ENCODE measurements at regions not wholly inside any gene's neighbourhood (a gene's known extent, or its start where the extent isn't known, plus 50 kb on each side); places are given as distances from the start of the nearest gene placed in this dataset.
"Not testable (repeated sequence)": the region's sequence is repeated elsewhere in the genome, so short reads cannot be mapped to it uniquely, and the experiment has no call there.

DNA sequence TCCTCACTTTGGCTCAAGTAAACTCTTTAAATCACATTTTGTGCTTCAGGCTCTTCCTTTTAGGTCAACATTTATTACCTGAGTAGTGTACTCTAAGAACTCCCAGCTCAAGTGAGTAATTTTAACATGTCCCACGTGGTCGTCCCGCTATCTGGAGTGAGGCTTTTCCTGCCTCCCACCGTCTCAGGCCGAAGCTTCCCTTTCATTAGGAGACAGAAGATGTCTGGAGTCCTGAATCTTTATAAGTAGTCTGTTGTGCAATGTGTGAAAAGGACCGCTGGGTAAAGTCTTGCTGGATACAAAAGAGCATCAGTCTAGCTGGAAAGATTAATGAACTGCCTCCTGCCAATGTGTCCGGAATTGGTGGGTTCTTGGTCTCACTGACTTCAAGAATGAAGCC lies 117.7 kb upstream of the NEIL3 start:
- Histone ChIP-seq H3K27ac (ENCODE audit: low read length) (no peak overlapping the region), H3K4me3 (ENCODE audit: low read length) (no peak overlapping the region), H3K9me3 (ENCODE audit: insufficient read depth, low read depth, low read length) (peaks cover 9% of the 10 kb centered on the region), H3K4me1 (ENCODE audit: insufficient read depth, low read length) (peaks cover 7% of the 10 kb centered on the region; the same call in 1 of the 2 replicates), H3K9ac (ENCODE audit: low read depth, low read length) (no peak overlapping the region), H3K27me3 (ENCODE audit: insufficient read depth, low read length) (no peaks in the 10 kb centered on the region), H3K36me3 (ENCODE audit: insufficient read depth, low read depth, low read length) (no peaks in the 10 kb centered on the region)

DNA sequence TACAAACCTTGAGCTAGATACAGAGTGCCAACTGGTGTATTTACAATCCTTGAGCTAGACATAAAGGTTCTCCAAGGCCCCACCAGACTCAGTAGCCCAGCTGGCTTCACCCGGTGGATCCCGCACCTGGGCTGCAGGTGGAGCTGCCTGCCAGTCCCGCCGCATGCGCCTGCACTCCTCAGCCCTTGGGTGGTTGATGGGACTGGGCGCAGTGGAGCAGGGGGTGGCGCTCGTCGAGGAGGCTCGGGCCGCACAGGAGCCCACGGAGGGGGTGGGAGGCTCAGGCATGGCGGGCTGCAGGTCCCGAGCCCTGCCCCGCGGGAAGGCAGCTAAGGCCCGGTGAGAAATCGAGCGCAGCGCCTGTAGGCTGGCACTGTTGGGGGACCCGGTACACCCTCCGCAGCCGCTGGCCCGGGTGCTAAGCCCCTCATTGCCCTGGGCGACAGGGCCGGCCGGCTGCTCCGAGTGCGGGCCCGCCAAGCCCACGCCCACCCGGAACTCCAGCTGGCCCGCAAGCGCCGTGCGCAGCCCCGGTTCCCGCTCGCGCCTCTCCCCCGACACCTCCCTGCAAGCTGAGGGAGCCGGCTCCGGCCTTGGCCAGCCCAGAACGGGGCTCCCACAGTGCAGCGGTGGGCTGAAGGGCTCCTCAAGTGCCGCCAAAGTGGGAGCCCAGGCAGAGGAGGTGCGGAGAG lies 116.5 kb upstream of the NEIL3 start:
- peaks cover 17% of the 10 kb centered on the region for H3K9me3 ChIP-seq (ENCODE audit: insufficient read depth, low read depth, low read length)
- H3K4me3 ChIP-seq (ENCODE audit: low read length); H3K4me1 ChIP-seq (ENCODE audit: insufficient read depth, low read length); H3K27me3 ChIP-seq (ENCODE audit: insufficient read depth, low read length); H3K36me3 ChIP-seq (ENCODE audit: insufficient read depth, low read depth, low read length); H3K27ac ChIP-seq (ENCODE audit: low read length); H3K9ac ChIP-seq (ENCODE audit: low read depth, low read length): not testable (repeated sequence)

DNA sequence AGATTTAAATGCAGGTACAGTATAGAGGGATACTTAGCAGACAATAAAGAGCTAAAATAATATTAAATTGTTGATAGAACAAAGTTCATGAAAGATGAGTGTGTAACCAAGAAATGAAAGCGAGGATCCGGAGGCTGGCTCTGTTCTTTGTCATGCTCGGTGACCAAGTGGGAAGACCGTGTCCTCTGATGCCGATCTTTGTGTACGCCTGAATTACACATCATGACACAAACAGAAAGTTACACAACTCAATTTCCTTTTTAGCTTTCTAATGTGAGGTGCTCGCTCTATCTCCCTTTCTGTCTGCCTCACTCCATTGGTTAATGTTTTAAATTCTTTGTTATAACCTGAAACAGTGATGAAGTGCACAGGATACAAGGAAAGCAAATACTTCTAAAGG lies 114.8 kb upstream of the NEIL3 start:
- H3K27me3 ChIP-seq (ENCODE audit: insufficient read depth, low read length): no peaks in the 10 kb centered on the region
- no peaks in the 10 kb centered on the region for H3K36me3 ChIP-seq (ENCODE audit: insufficient read depth, low read depth, low read length)
- peaks cover 17% of the 10 kb centered on the region for H3K9me3 ChIP-seq (ENCODE audit: insufficient read depth, low read depth, low read length)
- no peak overlapping the region for H3K4me3 ChIP-seq (ENCODE audit: low read length)
- H3K9ac ChIP-seq (ENCODE audit: low read depth, low read length): no peak overlapping the region
- peaks cover 1% of the 10 kb centered on the region; the same call in 1 of the 2 replicates for H3K4me1 ChIP-seq (ENCODE audit: insufficient read depth, low read length)
- no peak overlapping the region for H3K27ac ChIP-seq (ENCODE audit: low read length)

DNA sequence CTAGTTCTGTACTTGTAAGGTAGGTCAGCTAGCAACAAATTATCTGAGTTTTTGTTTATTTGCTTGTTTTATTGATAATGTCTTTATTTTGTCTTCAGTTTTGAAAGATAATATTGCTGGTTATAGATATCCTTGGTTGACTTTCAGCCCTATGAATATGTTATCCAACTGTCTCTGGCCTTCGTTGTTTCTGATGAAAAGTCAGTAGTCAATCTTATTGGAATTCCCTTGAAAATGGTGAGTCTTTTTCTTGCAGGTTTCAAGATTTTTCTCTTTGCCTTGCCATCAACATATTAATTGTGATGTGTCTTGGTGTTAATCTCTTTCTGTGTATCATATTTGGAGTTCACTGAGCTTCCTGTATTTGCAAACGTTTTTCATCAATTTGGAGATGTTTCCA lies 113.1 kb upstream of the NEIL3 start:
- Histone ChIP-seq H3K9ac (ENCODE audit: low read depth, low read length) (no peak overlapping the region), H3K27me3 (ENCODE audit: insufficient read depth, low read length) (no peaks in the 10 kb centered on the region), H3K4me1 (ENCODE audit: insufficient read depth, low read length) (no peaks in the 10 kb centered on the region), H3K27ac (ENCODE audit: low read length) (no peak overlapping the region), H3K4me3 (ENCODE audit: low read length) (no peak overlapping the region), H3K36me3 (ENCODE audit: insufficient read depth, low read depth, low read length) (no peaks in the 10 kb centered on the region), H3K9me3 (ENCODE audit: insufficient read depth, low read depth, low read length) (peaks cover 17% of the 10 kb centered on the region)

DNA sequence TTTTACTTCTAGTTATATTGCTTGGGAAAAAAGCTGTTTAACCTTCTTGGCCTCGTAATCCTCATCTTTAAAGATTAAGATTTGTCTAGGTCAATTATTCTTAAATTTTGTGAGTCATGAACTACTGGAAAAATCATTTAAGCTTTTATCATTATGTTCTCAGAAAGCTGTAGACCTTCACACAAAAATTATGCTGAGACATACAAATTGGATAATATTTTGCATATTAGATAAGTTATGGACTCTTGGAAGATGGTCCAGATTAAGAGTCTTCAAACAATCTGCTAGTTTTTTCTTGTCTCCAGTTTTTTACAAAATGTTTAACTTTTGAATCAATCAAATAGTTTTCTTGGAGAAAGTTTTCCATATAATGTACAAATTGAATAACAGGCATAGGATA lies 108.1 kb upstream of the NEIL3 start:
- H3K4me1 ChIP-seq (ENCODE audit: insufficient read depth, low read length): no peaks in the 10 kb centered on the region
- H3K9ac ChIP-seq (ENCODE audit: low read depth, low read length): no peak overlapping the region
- H3K4me3 ChIP-seq (ENCODE audit: low read length): no peak overlapping the region

DNA sequence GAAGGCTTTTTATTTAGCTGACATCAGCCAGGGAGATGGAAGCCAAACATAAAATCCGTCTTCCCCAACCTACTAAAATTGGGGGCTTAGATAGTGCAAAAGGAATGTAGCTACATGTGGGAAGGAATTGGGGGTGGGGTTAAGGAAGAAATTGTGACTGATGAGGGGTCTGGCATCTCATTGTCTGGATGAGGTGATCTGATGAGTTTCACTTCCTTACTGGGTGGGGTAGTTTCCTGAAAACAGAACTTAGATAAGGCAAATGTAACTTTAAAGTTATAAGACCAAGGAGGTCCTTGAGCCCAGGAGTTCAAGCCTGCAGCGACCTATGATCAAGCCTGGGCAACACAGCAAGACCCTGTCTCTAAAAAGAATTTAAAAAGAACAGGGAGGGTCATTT lies 105.5 kb upstream of the NEIL3 start:
- no peaks in the 10 kb centered on the region for H3K27me3 ChIP-seq (ENCODE audit: insufficient read depth, low read length)
- H3K9me3 ChIP-seq (ENCODE audit: insufficient read depth, low read depth, low read length): no peaks in the 10 kb centered on the region; the same call in 1 of the 2 replicates
- no peaks in the 10 kb centered on the region for H3K36me3 ChIP-seq (ENCODE audit: insufficient read depth, low read depth, low read length)
- no peak overlapping the region for H3K9ac ChIP-seq (ENCODE audit: low read depth, low read length)
- H3K4me3 ChIP-seq (ENCODE audit: low read length): no peak overlapping the region
- H3K4me1 ChIP-seq (ENCODE audit: insufficient read depth, low read length): no peaks in the 10 kb centered on the region
- no peak overlapping the region for H3K27ac ChIP-seq (ENCODE audit: low read length)

More for the DNA sequence above, 108.1 kb upstream of the NEIL3 start:
- Histone ChIP-seq H3K36me3 (ENCODE audit: insufficient read depth, low read depth, low read length) (no peaks in the 10 kb centered on the region), H3K27me3 (ENCODE audit: insufficient read depth, low read length) (no peaks in the 10 kb centered on the region), H3K9me3 (ENCODE audit: insufficient read depth, low read depth, low read length) (peaks cover 11% of the 10 kb centered on the region), H3K27ac (ENCODE audit: low read length) (no peak overlapping the region)

DNA sequence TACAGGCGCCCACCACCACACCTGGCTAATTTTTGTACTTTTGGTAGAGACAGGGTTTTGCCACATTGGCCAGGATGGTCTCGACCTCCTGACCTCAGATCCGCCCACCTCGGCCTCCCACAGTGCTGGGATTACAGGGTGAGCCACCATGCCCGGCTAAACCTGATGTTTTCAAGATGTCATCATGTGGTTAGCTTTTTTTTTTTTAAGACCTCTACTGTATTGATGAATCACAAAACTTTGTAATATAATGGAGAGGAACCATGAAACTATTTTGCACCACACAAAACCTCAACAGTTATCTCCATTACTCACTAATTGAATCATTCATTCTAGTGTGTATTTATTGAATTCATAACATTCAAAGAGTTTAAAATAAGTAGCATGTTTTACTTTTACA lies 94.7 kb upstream of the NEIL3 start:
- H3K4me3 ChIP-seq (ENCODE audit: low read length): no peak overlapping the region
- no peak overlapping the region for H3K9ac ChIP-seq (ENCODE audit: low read depth, low read length)
- no peaks in the 10 kb centered on the region for H3K9me3 ChIP-seq (ENCODE audit: insufficient read depth, low read depth, low read length)
- peaks cover 8% of the 10 kb centered on the region for H3K4me1 ChIP-seq (ENCODE audit: insufficient read depth, low read length)
- H3K27ac ChIP-seq (ENCODE audit: low read length): no peak overlapping the region
- H3K27me3 ChIP-seq (ENCODE audit: insufficient read depth, low read length): no peaks in the 10 kb centered on the region
- no peaks in the 10 kb centered on the region for H3K36me3 ChIP-seq (ENCODE audit: insufficient read depth, low read depth, low read length)

DNA sequence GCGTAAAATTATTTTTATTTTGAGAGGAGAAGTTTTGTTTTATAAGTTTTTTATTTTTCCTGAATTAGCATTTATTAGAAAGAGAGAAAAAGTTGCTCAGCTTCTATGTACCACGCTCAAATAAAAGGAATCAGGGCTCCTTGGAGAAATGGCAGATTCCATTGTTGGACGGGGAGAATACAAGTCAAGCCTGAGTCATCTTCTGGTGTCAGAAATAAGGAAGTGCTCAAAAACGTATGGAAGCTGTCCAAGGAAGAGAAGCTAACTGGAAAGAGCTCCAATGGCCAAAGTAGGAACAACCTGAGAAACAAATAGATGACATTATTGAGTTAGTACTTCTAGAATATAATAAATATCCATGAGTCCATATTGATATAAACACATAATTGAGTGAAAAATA lies 89.3 kb upstream of the NEIL3 start:
- Histone ChIP-seq H3K9me3 (ENCODE audit: insufficient read depth, low read depth, low read length) (no peaks in the 10 kb centered on the region), H3K9ac (ENCODE audit: low read depth, low read length) (no peak overlapping the region), H3K4me3 (ENCODE audit: low read length) (no peak overlapping the region), H3K4me1 (ENCODE audit: insufficient read depth, low read length) (peaks cover 12% of the 10 kb centered on the region), H3K27me3 (ENCODE audit: insufficient read depth, low read length) (no peaks in the 10 kb centered on the region), H3K27ac (ENCODE audit: low read length) (no peak overlapping the region), H3K36me3 (ENCODE audit: insufficient read depth, low read depth, low read length) (no peaks in the 10 kb centered on the region)

DNA sequence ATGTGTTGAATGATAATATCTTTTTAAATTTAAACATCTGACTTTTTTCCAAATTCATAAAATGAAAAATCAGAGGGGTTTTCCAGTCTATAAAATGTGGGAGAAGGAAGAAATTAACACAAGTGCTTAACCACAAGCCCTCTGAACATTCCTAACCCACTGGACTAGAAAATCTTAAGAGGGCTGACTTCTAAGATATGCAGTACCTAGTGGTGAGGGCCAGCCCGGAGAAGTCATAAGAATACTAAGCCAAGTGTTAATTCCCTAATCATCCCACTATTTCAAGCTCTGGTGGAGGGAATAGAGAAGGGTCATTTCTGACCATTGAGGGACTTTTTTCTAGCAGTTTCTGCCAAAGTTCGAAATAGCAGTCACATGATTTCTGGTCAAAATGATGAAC lies 86.9 kb upstream of the NEIL3 start:
- Histone ChIP-seq H3K27ac (ENCODE audit: low read length) (no peak overlapping the region), H3K4me1 (ENCODE audit: insufficient read depth, low read length) (peaks cover 5% of the 10 kb centered on the region; the same call in 1 of the 2 replicates), H3K9ac (ENCODE audit: low read depth, low read length) (no peak overlapping the region), H3K36me3 (ENCODE audit: insufficient read depth, low read depth, low read length) (no peaks in the 10 kb centered on the region), H3K9me3 (ENCODE audit: insufficient read depth, low read depth, low read length) (no peaks in the 10 kb centered on the region), H3K27me3 (ENCODE audit: insufficient read depth, low read length) (no peaks in the 10 kb centered on the region), H3K4me3 (ENCODE audit: low read length) (no peak overlapping the region)

DNA sequence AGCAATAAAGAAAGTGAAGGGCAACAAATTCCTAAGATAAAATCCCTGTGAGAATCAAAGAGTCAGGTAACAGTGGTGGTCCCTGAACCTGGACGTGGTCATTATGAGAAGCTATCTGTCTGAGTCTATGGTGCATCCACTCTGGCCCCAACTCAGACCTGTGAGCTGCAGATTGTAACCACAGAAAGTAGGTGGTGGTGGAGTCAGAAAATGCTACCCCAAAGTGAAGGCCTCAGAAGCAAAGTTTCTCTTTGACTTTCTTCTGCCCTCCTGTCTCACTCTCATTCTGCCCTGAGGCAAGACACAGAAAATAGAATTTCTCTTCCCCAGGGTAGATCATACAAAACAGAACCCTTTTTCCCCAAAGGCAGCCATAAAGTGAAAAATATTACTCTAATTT lies 84.1 kb upstream of the NEIL3 start:
- H3K4me3 ChIP-seq (ENCODE audit: low read length): no peak overlapping the region
- H3K4me1 ChIP-seq (ENCODE audit: insufficient read depth, low read length): peaks cover 8% of the 10 kb centered on the region; the same call in 1 of the 2 replicates
- H3K36me3 ChIP-seq (ENCODE audit: insufficient read depth, low read depth, low read length): no peaks in the 10 kb centered on the region
- H3K27ac ChIP-seq (ENCODE audit: low read length): no peak overlapping the region
- no peaks in the 10 kb centered on the region for H3K27me3 ChIP-seq (ENCODE audit: insufficient read depth, low read length)
- H3K9ac ChIP-seq (ENCODE audit: low read depth, low read length): no peak overlapping the region
- H3K9me3 ChIP-seq (ENCODE audit: insufficient read depth, low read depth, low read length): no peaks in the 10 kb centered on the region

DNA sequence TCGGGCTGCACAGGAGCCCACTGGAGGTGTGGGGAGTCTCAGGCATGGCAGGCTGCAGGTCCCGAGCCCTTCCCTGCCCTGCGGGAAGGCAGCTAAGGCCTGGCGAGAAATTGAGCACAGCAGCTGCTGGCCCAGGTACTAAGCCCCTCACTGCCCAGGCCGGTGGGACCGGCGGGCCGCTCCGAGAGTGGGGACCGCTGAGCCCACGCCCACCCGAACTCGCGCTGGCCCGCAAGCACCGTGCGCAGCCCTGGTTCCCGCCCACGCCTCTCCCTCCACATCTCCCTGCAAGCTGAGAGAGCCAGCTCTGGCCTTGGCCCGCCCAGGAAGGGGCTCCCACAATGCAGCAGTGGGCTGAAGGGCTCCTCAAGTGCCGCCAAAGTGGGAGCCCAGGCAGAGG lies 82.0 kb upstream of the NEIL3 start:
- no peak overlapping the region for H3K4me3 ChIP-seq (ENCODE audit: low read length)
- peaks cover 4% of the 10 kb centered on the region; the same call in 1 of the 2 replicates for H3K4me1 ChIP-seq (ENCODE audit: insufficient read depth, low read length)
- no peaks in the 10 kb centered on the region for H3K27me3 ChIP-seq (ENCODE audit: insufficient read depth, low read length)
- H3K9me3 ChIP-seq (ENCODE audit: insufficient read depth, low read depth, low read length): no peaks in the 10 kb centered on the region
- H3K27ac ChIP-seq (ENCODE audit: low read length): no peak overlapping the region
- no peaks in the 10 kb centered on the region for H3K36me3 ChIP-seq (ENCODE audit: insufficient read depth, low read depth, low read length)
- no peak overlapping the region for H3K9ac ChIP-seq (ENCODE audit: low read depth, low read length)

DNA sequence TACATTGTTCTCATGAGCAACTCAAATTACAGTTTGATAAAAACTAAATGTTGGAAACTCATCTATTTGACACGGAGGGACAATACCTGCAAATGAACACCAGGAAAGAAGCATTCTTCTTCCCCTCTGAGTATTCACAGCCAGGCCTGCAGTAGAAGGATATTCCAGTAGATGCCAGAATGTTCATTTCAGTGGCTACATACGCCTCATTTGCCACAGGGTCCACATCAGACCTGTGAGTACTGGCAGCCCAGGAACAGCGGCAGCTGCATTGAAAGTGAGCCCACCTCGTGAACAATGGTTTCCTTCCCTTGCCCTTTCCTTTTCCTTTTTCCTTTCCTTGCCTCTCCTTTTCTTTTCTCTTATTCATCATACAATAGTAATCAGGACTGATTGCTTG lies 81.1 kb upstream of the NEIL3 start:
- no peak overlapping the region for H3K9ac ChIP-seq (ENCODE audit: low read depth, low read length)
- no peaks in the 10 kb centered on the region for H3K27me3 ChIP-seq (ENCODE audit: insufficient read depth, low read length)
- H3K4me1 ChIP-seq (ENCODE audit: insufficient read depth, low read length): peaks cover 4% of the 10 kb centered on the region; the same call in 1 of the 2 replicates
- no peak overlapping the region for H3K4me3 ChIP-seq (ENCODE audit: low read length)
- H3K9me3 ChIP-seq (ENCODE audit: insufficient read depth, low read depth, low read length): no peaks in the 10 kb centered on the region
- H3K27ac ChIP-seq (ENCODE audit: low read length): no peak overlapping the region
- H3K36me3 ChIP-seq (ENCODE audit: insufficient read depth, low read depth, low read length): no peaks in the 10 kb centered on the region

Measured in iPS-20b (cell line).